ENCODE measurements at regions not wholly inside any gene's neighbourhood (a gene's known extent, or its start where the extent isn't known, plus 50 kb on each side); places are given as distances from the start of the nearest gene placed in this dataset.

GRCh38 chr15:59847968-59848367 is 156.1 kb upstream of the FOXB1 start:
- Histone ChIP-seq H3K27ac (no peak overlapping the region), H3K36me3 (no peaks in the 10 kb centered on the region), H3K9me3 (no peaks in the 10 kb centered on the region), H3K4me3 (no peak overlapping the region), H3K4me1 (no peaks in the 10 kb centered on the region), H3K27me3 (peaks cover 0 to 39% (median 10%) of the 10 kb centered on the region in 7 donors)
- intact Hi-C loops (cut with DNase I): no loop called here
- WGBS, 2 donors: 45 to 53% methylated on average over 3 of the region's 3 CpGs
- ATAC-seq (no peak), DNase-seq (no peak)
- TF ChIP-seq CTCF (IDR thresholded peaks at IDR 0.05): no peak

GRCh38 chr15:59845942-59846499 is 156.9 kb upstream of the BNIP2 start:
- TF ChIP-seq CTCF (IDR thresholded peaks at IDR 0.05): no peak
- no peaks in the 10 kb centered on the region for H3K4me1 ChIP-seq
- DNase-seq (no peak), ATAC-seq (no peak)
- H3K9me3 ChIP-seq: no peaks in the 10 kb centered on the region
- peaks cover 0 to 32% (median 11%) of the 10 kb centered on the region in 7 donors for H3K27me3 ChIP-seq
- WGBS, 2 donors: 86 to 89% methylated on average over 10 of the region's 10 CpGs
- no peak overlapping the region for H3K4me3 ChIP-seq
- no peak overlapping the region for H3K27ac ChIP-seq
- intact Hi-C loops (cut with DNase I): no loop called here
- H3K36me3 ChIP-seq: no peaks in the 10 kb centered on the region

GRCh38 chr15:59843609-59844008 is 154.5 kb upstream of the BNIP2 start:
- DNase-seq (no peak), ATAC-seq (no peak)
- H3K4me1 ChIP-seq: no peaks in the 10 kb centered on the region
- no peaks in the 10 kb centered on the region for H3K9me3 ChIP-seq
- 65 to 66% methylated on average over 4 of the region's 4 CpGs for WGBS, 2 donors
- intact Hi-C loops (cut with DNase I): no loop called here
- H3K27ac ChIP-seq: no peak overlapping the region
- H3K36me3 ChIP-seq: no peaks in the 10 kb centered on the region
- no peak for TF ChIP-seq CTCF (IDR thresholded peaks at IDR 0.05)
- peaks cover 0 to 42% (median 16%) of the 10 kb centered on the region in 7 donors for H3K27me3 ChIP-seq
- H3K4me3 ChIP-seq: no peak overlapping the region

DNA sequence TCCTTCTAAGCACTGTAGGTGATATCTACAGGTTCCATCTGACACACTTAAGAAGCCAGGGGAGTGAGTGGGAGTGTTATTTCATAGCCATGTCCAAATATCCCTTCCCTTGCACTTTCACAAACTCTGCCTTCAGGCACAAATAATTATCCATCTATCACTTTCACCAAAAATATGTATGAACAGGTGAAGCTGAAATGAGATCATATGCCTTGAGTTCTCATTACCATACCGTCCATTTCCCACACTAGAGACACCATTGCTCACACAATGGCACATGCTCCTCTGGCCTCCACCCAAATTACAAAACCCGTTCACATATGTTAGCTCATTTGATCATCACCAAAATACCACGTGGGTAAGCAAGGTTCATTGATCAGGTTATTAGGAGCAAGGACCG is 151.9 kb upstream of the BNIP2 start:
- no peak overlapping the region for H3K27ac ChIP-seq
- ATAC-seq: no peak

More for the DNA sequence above, 151.9 kb upstream of the BNIP2 start:
- Histone ChIP-seq H3K4me3 (no peak overlapping the region), H3K4me1 (no peaks in the 10 kb centered on the region), H3K36me3 (no peaks in the 10 kb centered on the region), H3K9me3 (no peaks in the 10 kb centered on the region), H3K27me3 (peaks cover 0 to 45% (median 26%) of the 10 kb centered on the region in 7 donors)
- WGBS, 2 donors: 82 to 83% methylated on average over 4 of the region's 4 CpGs
- intact Hi-C loops (cut with DNase I): no loop called here
- no peak for DNase-seq
- no peak for TF ChIP-seq CTCF (IDR thresholded peaks at IDR 0.05)

Data from heart right ventricle (tissue), 16 donors.